Bronchial epithelial cell (primary cell): ENCODE measurements at regions not wholly inside any gene's neighbourhood (a gene's known extent, or its start where the extent isn't known, plus 50 kb on each side); places are given as distances from the start of the nearest gene placed in this dataset.

Experiments used
- DNase-seq: peaks from one replicate; pipeline ENCODE4 v3.0.0-alpha.2; 2010; ENCODE audit warnings: low read depth
- FAIRE-seq: peaks from 2 replicates; lab custom pipeline; 2011; peaks lifted over from hg19 to GRCh38; lab: Jason Lieb, UNC
- H3K27me3 ChIP-seq: 2 replicates; pipeline ENCODE4 v1.5.1; 2011; ENCODE audit warnings: low read length; ENCODE audit not compliant: control insufficient read depth, insufficient read depth
- H3K36me3 ChIP-seq: 2 replicates; pipeline ENCODE4 v1.5.1; 2011; ENCODE audit warnings: low read length; ENCODE audit not compliant: control insufficient read depth, insufficient read depth
- H3K4me3 ChIP-seq: 2 replicates; pipeline ENCODE4 v1.5.1; 2011; ENCODE audit warnings: mild to moderate bottlenecking, low read depth, low read length, control low read depth
- TF ChIP-seq, protein P1 (sequence below): IDR thresholded peaks from 2 replicates; pipeline ENCODE4 v1.5.1; 2011; ENCODE audit warnings: mild to moderate bottlenecking, moderate library complexity, low read length, control low read depth, inconsistent platforms; ENCODE audit not compliant: insufficient read depth, severe bottlenecking

DNA sequence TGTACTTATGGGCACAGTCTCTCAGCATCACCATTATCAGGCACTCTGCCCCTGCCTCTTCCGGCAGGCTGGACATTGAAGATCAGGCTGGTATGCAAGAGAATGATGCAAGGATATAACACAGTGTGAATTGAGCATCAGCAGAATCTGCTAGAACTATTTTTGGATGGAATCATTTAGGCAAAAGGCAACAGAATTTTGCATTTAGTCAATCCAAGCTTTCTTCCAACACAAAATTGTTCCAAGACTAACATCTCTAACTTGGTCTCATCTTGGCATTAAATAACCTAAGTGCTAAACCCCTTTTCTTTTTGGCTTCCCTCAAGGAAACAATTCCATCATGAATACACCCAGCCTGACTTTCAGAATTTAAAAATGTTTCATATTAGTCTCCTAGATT, 339.9 kb downstream of the PRELID2 start:
- H3K4me3 ChIP-seq: no peak overlapping the region
- TF ChIP-seq, protein P1, sequence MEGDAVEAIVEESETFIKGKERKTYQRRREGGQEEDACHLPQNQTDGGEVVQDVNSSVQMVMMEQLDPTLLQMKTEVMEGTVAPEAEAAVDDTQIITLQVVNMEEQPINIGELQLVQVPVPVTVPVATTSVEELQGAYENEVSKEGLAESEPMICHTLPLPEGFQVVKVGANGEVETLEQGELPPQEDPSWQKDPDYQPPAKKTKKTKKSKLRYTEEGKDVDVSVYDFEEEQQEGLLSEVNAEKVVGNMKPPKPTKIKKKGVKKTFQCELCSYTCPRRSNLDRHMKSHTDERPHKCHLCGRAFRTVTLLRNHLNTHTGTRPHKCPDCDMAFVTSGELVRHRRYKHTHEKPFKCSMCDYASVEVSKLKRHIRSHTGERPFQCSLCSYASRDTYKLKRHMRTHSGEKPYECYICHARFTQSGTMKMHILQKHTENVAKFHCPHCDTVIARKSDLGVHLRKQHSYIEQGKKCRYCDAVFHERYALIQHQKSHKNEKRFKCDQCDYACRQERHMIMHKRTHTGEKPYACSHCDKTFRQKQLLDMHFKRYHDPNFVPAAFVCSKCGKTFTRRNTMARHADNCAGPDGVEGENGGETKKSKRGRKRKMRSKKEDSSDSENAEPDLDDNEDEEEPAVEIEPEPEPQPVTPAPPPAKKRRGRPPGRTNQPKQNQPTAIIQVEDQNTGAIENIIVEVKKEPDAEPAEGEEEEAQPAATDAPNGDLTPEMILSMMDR: no peak
- H3K27me3 ChIP-seq: no peaks in the 10 kb centered on the region
- DNase-seq: no peak
- FAIRE-seq: peak; percentile 88
- no peaks in the 10 kb centered on the region for H3K36me3 ChIP-seq

DNA sequence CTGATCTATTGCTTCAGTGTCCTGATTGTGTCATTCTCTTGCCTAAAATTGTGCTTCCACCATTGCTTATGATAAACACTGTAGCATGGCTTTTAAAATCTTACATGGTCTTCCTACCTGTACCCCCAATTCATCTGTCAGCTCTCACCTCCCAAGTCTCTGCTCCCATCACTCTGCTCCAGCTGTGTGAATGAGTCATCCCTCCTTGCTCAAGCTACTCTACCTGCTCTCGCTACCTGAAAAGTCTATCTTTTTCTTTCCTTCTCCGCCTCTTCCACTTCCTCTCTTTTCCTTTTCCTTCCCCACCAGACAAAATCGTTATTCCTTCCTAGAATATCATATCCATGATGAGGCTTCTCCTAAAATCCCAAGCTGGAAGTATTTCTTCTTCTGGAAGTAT, 341.7 kb downstream of the PRELID2 start:
- H3K4me3 ChIP-seq: no peak overlapping the region
- TF ChIP-seq, protein P1: no peak
- no peaks in the 10 kb centered on the region for H3K27me3 ChIP-seq
- FAIRE-seq: no peak
- DNase-seq: peak; percentile 23
- no peaks in the 10 kb centered on the region for H3K36me3 ChIP-seq

DNA sequence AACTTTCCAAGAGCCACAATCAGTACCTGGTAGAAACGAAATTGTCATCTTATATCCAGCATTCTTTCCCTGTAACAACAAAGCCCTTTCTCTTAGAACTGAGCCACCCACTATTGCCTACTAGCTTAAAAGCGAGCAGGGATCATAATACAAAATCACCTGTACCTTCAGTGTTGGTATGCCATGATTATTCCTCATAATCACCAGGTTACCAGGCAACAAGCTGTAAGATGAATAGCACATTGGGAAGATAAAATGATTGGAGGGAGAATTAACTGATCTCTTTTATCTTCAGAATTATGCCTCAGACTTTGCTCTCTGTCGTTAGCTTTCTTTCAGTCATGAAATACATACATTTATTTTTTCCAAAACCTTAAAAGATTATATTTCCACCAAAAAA, 345.6 kb downstream of the PRELID2 start:
- Histone ChIP-seq H3K36me3 (no peaks in the 10 kb centered on the region), H3K4me3 (no peak overlapping the region), H3K27me3 (no peaks in the 10 kb centered on the region)
- FAIRE-seq: no peak
- TF ChIP-seq, protein P1: no peak
- DNase-seq: no peak

DNA sequence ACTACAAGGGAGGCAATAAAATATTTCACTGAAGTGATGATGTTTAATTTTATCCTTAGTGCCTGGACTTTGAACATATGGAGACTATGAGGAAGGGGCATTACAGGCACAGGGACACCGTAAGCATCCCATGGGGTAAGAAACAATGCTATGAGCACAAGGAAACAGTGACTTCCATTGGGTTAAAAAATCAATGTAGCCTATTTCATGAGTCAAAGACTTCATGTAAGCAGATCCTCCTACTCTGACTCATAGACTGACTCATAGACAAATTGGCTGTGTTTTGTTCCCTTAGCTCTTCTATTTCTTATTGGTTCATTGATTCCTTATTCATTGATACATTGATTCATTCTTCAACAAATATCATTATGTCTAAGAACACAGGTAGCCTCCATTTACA, 351.0 kb downstream of the PRELID2 start:
- FAIRE-seq (no peak), DNase-seq (peak; percentile 95)
- H3K4me3 ChIP-seq: no peak overlapping the region
- no peaks in the 10 kb centered on the region for H3K27me3 ChIP-seq
- no peaks in the 10 kb centered on the region for H3K36me3 ChIP-seq
- TF ChIP-seq, protein P1: no peak

DNA sequence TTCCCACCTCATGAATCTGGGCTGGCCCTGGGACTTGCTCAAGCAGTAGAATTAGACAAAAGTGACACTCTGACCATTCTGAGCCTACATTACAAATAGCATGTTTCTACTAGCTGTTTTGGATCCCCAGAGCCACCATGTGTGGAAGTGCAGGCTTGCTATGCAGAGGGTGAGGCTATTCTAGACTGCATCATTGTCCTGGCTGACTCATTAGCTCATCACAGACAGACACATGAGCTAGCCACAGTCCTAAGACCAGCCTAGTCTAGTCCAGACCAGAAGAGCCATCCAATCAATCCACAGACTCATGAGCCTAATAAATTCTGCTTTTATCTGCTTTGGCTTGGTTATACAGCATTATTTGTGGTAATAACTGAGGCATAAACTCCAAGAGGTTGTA, 351.9 kb downstream of the PRELID2 start:
- FAIRE-seq: peak; percentile 96
- H3K36me3 ChIP-seq: no peaks in the 10 kb centered on the region
- TF ChIP-seq, protein P1: no peak
- no peaks in the 10 kb centered on the region for H3K27me3 ChIP-seq
- no peak overlapping the region for H3K4me3 ChIP-seq
- DNase-seq: peak; percentile 93

DNA sequence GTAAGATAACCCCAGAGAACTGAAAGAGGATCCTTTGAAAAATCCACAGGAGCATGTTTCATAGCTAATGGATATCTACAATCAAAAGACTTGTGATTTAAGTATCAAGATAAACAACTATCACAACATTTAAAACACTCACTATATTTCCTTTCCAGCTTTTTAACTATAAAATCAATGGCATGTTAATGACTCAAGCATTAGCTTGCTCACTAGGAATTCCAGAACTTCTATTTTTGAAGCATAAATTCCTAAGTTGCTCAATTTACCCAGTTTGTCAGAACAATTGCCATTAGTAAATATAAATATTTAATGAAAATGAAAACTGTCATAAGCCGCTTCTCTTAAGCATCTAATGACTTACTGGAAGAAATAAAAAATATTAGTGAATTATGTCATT, 355.3 kb downstream of the PRELID2 start:
- TF ChIP-seq, protein P1: no peak
- Histone ChIP-seq H3K36me3 (no peaks in the 10 kb centered on the region), H3K27me3 (no peaks in the 10 kb centered on the region), H3K4me3 (no peak overlapping the region)
- FAIRE-seq (no peak), DNase-seq (peak; percentile 55)
